ENCODE measurements at regions not wholly inside any gene's neighbourhood (a gene's known extent, or its start where the extent isn't known, plus 50 kb on each side); places are given as distances from the start of the nearest gene placed in this dataset.

- no peak for TF ChIP-seq CTCF (IDR thresholded peaks at IDR 0.05; ENCODE audit: borderline replicate concordance, control extremely low read depth, extremely low read depth, insufficient read depth, missing control alignments)
- in situ Hi-C loops (cut with MboI; ENCODE audit: low sequenced_read_pairs, unreplicated experiment), result no loop called here
- DNase-seq (ENCODE audit: low spot score), result no peak
Measured at GRCh38 chr16:26697807-26698206, 368.9 kb upstream of the C16orf82 start.

- in situ Hi-C loops (cut with MboI; ENCODE audit: low sequenced_read_pairs, unreplicated experiment), result no loop called here
- no peak for DNase-seq (ENCODE audit: low spot score)
- no peak for TF ChIP-seq CTCF (IDR thresholded peaks at IDR 0.05; ENCODE audit: borderline replicate concordance, control extremely low read depth, extremely low read depth, insufficient read depth, missing control alignments)
Measured at GRCh38 chr16:26700250-26700649, 366.5 kb upstream of the C16orf82 start.

- no peak for TF ChIP-seq CTCF (IDR thresholded peaks at IDR 0.05; ENCODE audit: borderline replicate concordance, control extremely low read depth, extremely low read depth, insufficient read depth, missing control alignments)
- in situ Hi-C loops (cut with MboI; ENCODE audit: low sequenced_read_pairs, unreplicated experiment), result no loop called here
- no peak for DNase-seq (ENCODE audit: low spot score)
Measured at GRCh38 chr16:26701243-26701886, 365.4 kb upstream of the C16orf82 start.

GRCh38 chr16:26705346-26705745 is 361.4 kb upstream of the C16orf82 start:
- DNase-seq (ENCODE audit: low spot score), result no peak
- in situ Hi-C loops (cut with MboI; ENCODE audit: low sequenced_read_pairs, unreplicated experiment), result no loop called here
- TF ChIP-seq CTCF (IDR thresholded peaks at IDR 0.05; ENCODE audit: borderline replicate concordance, control extremely low read depth, extremely low read depth, insufficient read depth, missing control alignments), result no peak

GRCh38 chr16:26708428-26708827 is 358.3 kb upstream of the C16orf82 start:
- in situ Hi-C loops (cut with MboI; ENCODE audit: low sequenced_read_pairs, unreplicated experiment), result no loop called here
- no peak for DNase-seq (ENCODE audit: low spot score)
- no peak for TF ChIP-seq CTCF (IDR thresholded peaks at IDR 0.05; ENCODE audit: borderline replicate concordance, control extremely low read depth, extremely low read depth, insufficient read depth, missing control alignments)

- no peak for DNase-seq (ENCODE audit: low spot score)
Measured at GRCh38 chr16:26709175-26709574, 357.6 kb upstream of the C16orf82 start.

More at GRCh38 chr16:26709175-26709574, 357.6 kb upstream of the C16orf82 start:
- TF ChIP-seq CTCF (IDR thresholded peaks at IDR 0.05; ENCODE audit: borderline replicate concordance, control extremely low read depth, extremely low read depth, insufficient read depth, missing control alignments), result no peak
- in situ Hi-C loops (cut with MboI; ENCODE audit: low sequenced_read_pairs, unreplicated experiment), result no loop called here

Data from GM13976 (cell line).